DLD1 (cell line): ENCODE measurements at regions not wholly inside any gene's neighbourhood (a gene's known extent, or its start where the extent isn't known, plus 50 kb on each side); places are given as distances from the start of the nearest gene placed in this dataset.

Experiments used
- in situ Hi-C: cut with HindIII; loops from 2 replicates; pipeline ENCODE4 v1.10.0; 2017; ENCODE audit warnings: low sequenced_read_pairs

GRCh38 chr18:4858379-4859127 lies 338.5 kb downstream of the AKAIN1 start:
- in situ Hi-C loops: no loop called here

GRCh38 chr18:4854671-4855070 lies 342.4 kb downstream of the AKAIN1 start:
- in situ Hi-C loops: no loop called here

- in situ Hi-C loops: no loop called here
Measured at GRCh38 chr18:4851301-4851976, 345.6 kb downstream of the AKAIN1 start.

- in situ Hi-C loops: no loop called here
Measured at GRCh38 chr18:4847056-4847455, 350.0 kb downstream of the AKAIN1 start.

- in situ Hi-C loops: no loop called here
Measured at GRCh38 chr18:4844320-4844719, 352.7 kb downstream of the AKAIN1 start.

- in situ Hi-C loops: no loop called here
Measured at GRCh38 chr18:4843771-4844170, 353.3 kb downstream of the AKAIN1 start.

GRCh38 chr18:4842751-4843150 lies 354.3 kb downstream of the AKAIN1 start:
- in situ Hi-C loops: no loop called here

- in situ Hi-C loops: no loop called here
Measured at GRCh38 chr18:4842287-4842686, 354.8 kb downstream of the AKAIN1 start.

GRCh38 chr18:4839639-4840038 lies 357.4 kb downstream of the AKAIN1 start:
- in situ Hi-C loops: no loop called here

GRCh38 chr18:4836141-4836540 lies 360.9 kb downstream of the AKAIN1 start:
- in situ Hi-C loops: no loop called here

- in situ Hi-C loops: no loop called here
Measured at GRCh38 chr18:4831791-4832375, 365.2 kb downstream of the AKAIN1 start.

- in situ Hi-C loops: no loop called here
Measured at GRCh38 chr18:4831127-4831526, 365.9 kb downstream of the AKAIN1 start.

- in situ Hi-C loops: no loop called here
Measured at GRCh38 chr18:4823091-4823490, 368.0 kb upstream of the DLGAP1 start.

- in situ Hi-C loops: no loop called here
Measured at GRCh38 chr18:4821801-4822200, 366.7 kb upstream of the DLGAP1 start.

- in situ Hi-C loops: no loop called here
Measured at GRCh38 chr18:4817665-4818064, 362.6 kb upstream of the DLGAP1 start.

GRCh38 chr18:4813708-4814107 lies 358.6 kb upstream of the DLGAP1 start:
- in situ Hi-C loops: no loop called here

- in situ Hi-C loops: no loop called here
Measured at GRCh38 chr18:4808891-4809290, 353.8 kb upstream of the DLGAP1 start.

GRCh38 chr18:4807604-4808293 lies 352.6 kb upstream of the DLGAP1 start:
- in situ Hi-C loops: no loop called here

- in situ Hi-C loops: no loop called here
Measured at GRCh38 chr18:4806331-4806730, 351.2 kb upstream of the DLGAP1 start.

GRCh38 chr18:4802296-4802695 lies 347.2 kb upstream of the DLGAP1 start:
- in situ Hi-C loops: no loop called here

- in situ Hi-C loops: no loop called here
Measured at GRCh38 chr18:4801151-4801550, 346.0 kb upstream of the DLGAP1 start.
